Panc1 (cell line): ENCODE measurements at regions not wholly inside any gene's neighbourhood (a gene's known extent, or its start where the extent isn't known, plus 50 kb on each side); places are given as distances from the start of the nearest gene placed in this dataset.

Source experiments
- ATAC-seq: fragments of 200-7000 bp; cut with Tn5 transposase; 2 replicates; pipeline ENCODE4 v1.9.1; 2020; ENCODE audit warnings: mild to moderate bottlenecking, moderate library complexity
- BruUV-seq: library from RNA; stranded (reverse); fragments of 400-500 nt; replicated peaks from 2 replicates; lab custom pipeline; 2021; lab: Mats Ljungman, UMichigan
- CTCF ChIA-PET: fragments of 300-600 bp; sonication (Branson Sonifier 250); formaldehyde crosslinking; loops from one replicate; lab custom pipeline; 2022; ENCODE audit warnings: antibody characterized with exemption; lab: Charles Lee
- POLR2A ChIA-PET: fragments of 300-600 bp; sonication (Branson Sonifier 250); formaldehyde crosslinking; loops from one replicate; lab custom pipeline; 2022; ENCODE audit warnings: antibody characterized with exemption; lab: Charles Lee
- DNase-seq: peaks from one replicate; pipeline ENCODE4 v3.0.0-alpha.2; 2010; ENCODE audit warnings: low read depth, low spot score
- H3K27ac ChIP-seq: 2 replicates; pipeline ENCODE4 v1.5.1; 2011; ENCODE audit warnings: mild to moderate bottlenecking, low read length, inconsistent platforms
- H3K27me3 ChIP-seq: fragments of 200-500 bp; sonication (Bioruptor generic); 2 replicates; pipeline ENCODE4 v1.6.0; 2014; ENCODE audit warnings: low read length, inconsistent platforms; ENCODE audit not compliant: control insufficient read depth, insufficient read depth
- H3K36me3 ChIP-seq: fragments of 200-500 bp; sonication (Bioruptor generic); 2 replicates; pipeline ENCODE4 v1.5.1; 2014; ENCODE audit warnings: inconsistent platforms, mild to moderate bottlenecking, low read length, moderate library complexity; ENCODE audit not compliant: control insufficient read depth, insufficient read depth
- H3K4me1 ChIP-seq: 2 replicates; pipeline ENCODE4 v1.5.1; 2011; ENCODE audit warnings: inconsistent platforms, mild to moderate bottlenecking, low read length, moderate library complexity; ENCODE audit not compliant: control insufficient read depth, insufficient read depth
- H3K4me3 ChIP-seq, 2 experiments: 2 replicates each; pipeline ENCODE4 v1.5.1; 2011 to 2012; ENCODE audit warnings: low read depth in 2 of 2, low read length in 2 of 2, mild to moderate bottlenecking in 2 of 2, inconsistent platforms in 1 of 2, moderate library complexity in 1 of 2
- H3K9me3 ChIP-seq: fragments of 200-500 bp; sonication (Bioruptor generic); 2 replicates; pipeline ENCODE4 v1.5.1; 2014; ENCODE audit warnings: low read depth, mild to moderate bottlenecking, inconsistent platforms, low read length, moderate library complexity; ENCODE audit not compliant: control insufficient read depth, insufficient read depth
- POLR2AphosphoS5 ChIP-seq: IDR thresholded peaks from 2 replicates; pipeline ENCODE4 v1.6.1; 2012; ENCODE audit warnings: mild to moderate bottlenecking, low read depth, low read length, moderate library complexity
- SIN3A ChIP-seq: IDR thresholded peaks from 2 replicates; pipeline ENCODE4 v1.6.1; 2012; ENCODE audit warnings: low read depth, mild to moderate bottlenecking, low read length, moderate library complexity, borderline replicate concordance; ENCODE audit not compliant: insufficient read depth
- TCF7L2 ChIP-seq: IDR thresholded peaks from 2 replicates; pipeline ENCODE4 v1.6.1; 2011; ENCODE audit warnings: mild to moderate bottlenecking, low read depth, low read length, inconsistent platforms
- in situ Hi-C: cut with HindIII; loops from 2 replicates; pipeline ENCODE4 v1.10.0; 2016; ENCODE audit warnings: low sequenced_read_pairs, low pct_unique_long_range_greater_than_20kb
- intact Hi-C: fragments of 100-400 bp; cut with micrococcal nuclease; formaldehyde crosslinking; loops from one replicate; pipeline ENCODE4 v1.10.0; 2022; ENCODE audit not compliant: unreplicated experiment
- TF ChIP-seq, protein P1 (sequence below): fragments of 450-650 bp; IDR thresholded peaks from 2 replicates; pipeline ENCODE4 v1.5.1; 2017; ENCODE audit warnings: mild to moderate bottlenecking
- TF ChIP-seq, protein P2 (sequence below), 2 experiments: IDR thresholded peaks; 2 replicates each; pipeline ENCODE4 v1.6.1; 2011 to 2012; ENCODE audit warnings: low read depth in 2 of 2, control low read depth in 1 of 2, low read length in 1 of 2, mild to moderate bottlenecking in 1 of 2, moderate library complexity in 1 of 2; ENCODE audit not compliant: insufficient read depth in 1 of 2

DNA sequence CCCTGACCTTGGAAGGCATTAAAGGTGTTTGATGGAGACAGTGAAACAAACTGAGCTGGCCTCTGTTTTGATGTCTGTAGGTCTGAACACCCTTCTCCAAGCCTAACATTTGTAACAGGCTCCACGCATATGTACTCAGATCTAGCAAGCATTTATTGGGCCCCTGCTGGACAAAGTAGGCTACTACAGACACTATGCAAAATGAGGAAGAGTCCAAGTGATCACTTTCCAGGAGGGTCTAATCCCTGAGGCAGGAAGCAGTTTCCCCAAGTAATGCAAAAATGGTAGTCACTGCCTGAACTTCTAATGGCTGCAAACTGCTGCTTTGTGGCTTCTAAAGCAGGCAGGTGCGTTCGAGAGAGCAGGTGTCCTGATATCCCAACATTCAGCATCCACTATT, 405.8 kb downstream of the MED13L start:
- Histone ChIP-seq H3K4me3 (no peak overlapping the region), H3K27me3 (peaks cover 4% of the 10 kb centered on the region), H3K9me3 (no peaks in the 10 kb centered on the region), H3K36me3 (no peaks in the 10 kb centered on the region), H3K27ac (no peak overlapping the region), H3K4me1 (no peaks in the 10 kb centered on the region)
- TF ChIP-seq, protein P1, sequence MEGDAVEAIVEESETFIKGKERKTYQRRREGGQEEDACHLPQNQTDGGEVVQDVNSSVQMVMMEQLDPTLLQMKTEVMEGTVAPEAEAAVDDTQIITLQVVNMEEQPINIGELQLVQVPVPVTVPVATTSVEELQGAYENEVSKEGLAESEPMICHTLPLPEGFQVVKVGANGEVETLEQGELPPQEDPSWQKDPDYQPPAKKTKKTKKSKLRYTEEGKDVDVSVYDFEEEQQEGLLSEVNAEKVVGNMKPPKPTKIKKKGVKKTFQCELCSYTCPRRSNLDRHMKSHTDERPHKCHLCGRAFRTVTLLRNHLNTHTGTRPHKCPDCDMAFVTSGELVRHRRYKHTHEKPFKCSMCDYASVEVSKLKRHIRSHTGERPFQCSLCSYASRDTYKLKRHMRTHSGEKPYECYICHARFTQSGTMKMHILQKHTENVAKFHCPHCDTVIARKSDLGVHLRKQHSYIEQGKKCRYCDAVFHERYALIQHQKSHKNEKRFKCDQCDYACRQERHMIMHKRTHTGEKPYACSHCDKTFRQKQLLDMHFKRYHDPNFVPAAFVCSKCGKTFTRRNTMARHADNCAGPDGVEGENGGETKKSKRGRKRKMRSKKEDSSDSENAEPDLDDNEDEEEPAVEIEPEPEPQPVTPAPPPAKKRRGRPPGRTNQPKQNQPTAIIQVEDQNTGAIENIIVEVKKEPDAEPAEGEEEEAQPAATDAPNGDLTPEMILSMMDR, result peak; percentile 75
- TF ChIP-seq SIN3A, result no peak
- in situ Hi-C loops, result no loop called here
- BruUV-seq, result no TSS peak
- DNase-seq (peak; percentile 10), ATAC-seq (peak; percentile 81)
- intact Hi-C loops, result no loop called here
- ChIA-PET CTCF (no interaction called here), POLR2A (no interaction called here)

DNA sequence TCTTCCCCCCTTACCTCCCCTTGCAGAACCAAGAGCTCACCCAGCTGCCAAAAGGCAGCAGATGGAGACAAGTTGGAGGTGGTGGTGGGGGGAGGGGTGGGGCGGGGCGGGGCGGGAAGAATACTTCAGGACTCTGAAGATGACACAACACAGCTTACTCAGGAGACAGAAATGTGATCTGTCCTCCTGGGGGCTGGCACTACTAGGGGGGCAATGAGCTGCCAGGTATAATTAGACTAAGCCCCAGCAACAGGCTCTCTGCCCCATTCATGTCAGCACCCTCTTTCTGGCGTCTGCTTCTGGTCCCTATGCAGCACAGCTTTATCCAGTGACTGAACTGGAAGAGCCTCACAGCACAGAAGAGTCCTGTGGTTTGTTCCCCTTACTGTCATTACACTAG, 407.0 kb downstream of the MED13L start:
- BruUV-seq, result no TSS peak
- in situ Hi-C loops, result no loop called here
- H3K27ac ChIP-seq, result no peak overlapping the region
- TF ChIP-seq SIN3A (no peak), TCF7L2 (no peak), POLR2AphosphoS5 (no peak)
- TF ChIP-seq, protein P2, sequence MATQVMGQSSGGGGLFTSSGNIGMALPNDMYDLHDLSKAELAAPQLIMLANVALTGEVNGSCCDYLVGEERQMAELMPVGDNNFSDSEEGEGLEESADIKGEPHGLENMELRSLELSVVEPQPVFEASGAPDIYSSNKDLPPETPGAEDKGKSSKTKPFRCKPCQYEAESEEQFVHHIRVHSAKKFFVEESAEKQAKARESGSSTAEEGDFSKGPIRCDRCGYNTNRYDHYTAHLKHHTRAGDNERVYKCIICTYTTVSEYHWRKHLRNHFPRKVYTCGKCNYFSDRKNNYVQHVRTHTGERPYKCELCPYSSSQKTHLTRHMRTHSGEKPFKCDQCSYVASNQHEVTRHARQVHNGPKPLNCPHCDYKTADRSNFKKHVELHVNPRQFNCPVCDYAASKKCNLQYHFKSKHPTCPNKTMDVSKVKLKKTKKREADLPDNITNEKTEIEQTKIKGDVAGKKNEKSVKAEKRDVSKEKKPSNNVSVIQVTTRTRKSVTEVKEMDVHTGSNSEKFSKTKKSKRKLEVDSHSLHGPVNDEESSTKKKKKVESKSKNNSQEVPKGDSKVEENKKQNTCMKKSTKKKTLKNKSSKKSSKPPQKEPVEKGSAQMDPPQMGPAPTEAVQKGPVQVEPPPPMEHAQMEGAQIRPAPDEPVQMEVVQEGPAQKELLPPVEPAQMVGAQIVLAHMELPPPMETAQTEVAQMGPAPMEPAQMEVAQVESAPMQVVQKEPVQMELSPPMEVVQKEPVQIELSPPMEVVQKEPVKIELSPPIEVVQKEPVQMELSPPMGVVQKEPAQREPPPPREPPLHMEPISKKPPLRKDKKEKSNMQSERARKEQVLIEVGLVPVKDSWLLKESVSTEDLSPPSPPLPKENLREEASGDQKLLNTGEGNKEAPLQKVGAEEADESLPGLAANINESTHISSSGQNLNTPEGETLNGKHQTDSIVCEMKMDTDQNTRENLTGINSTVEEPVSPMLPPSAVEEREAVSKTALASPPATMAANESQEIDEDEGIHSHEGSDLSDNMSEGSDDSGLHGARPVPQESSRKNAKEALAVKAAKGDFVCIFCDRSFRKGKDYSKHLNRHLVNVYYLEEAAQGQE (IDR thresholded peaks at IDR 0.05; ENCODE audit: insufficient read depth in 1 of 2, low read depth in 2 of 2, low read length in 1 of 2), result no peak
- TF ChIP-seq, protein P1, result no peak
- intact Hi-C loops, result no loop called here
- H3K4me1 ChIP-seq, result no peaks in the 10 kb centered on the region
- POLR2A ChIA-PET, result no interaction called here
- CTCF ChIA-PET, result interaction anchor here (0.7 kb wide), 1 partner anchor 8 kb away, joined by 13 read pairs; no protein-coding TSS in a partner anchor
- ATAC-seq, result no peak
- H3K9me3 ChIP-seq, result no peaks in the 10 kb centered on the region
- no peak overlapping the region for H3K4me3 ChIP-seq
- no peak for DNase-seq
- no peaks in the 10 kb centered on the region for H3K36me3 ChIP-seq
- peaks cover 6% of the 10 kb centered on the region for H3K27me3 ChIP-seq
